HepG2 (cell line): ENCODE measurements at regions not wholly inside any gene's neighbourhood (a gene's known extent, or its start where the extent isn't known, plus 50 kb on each side); places are given as distances from the start of the nearest gene placed in this dataset.

ENCODE experiments used
- SP2 ChIP-seq: sonication (generic); formaldehyde crosslinking; IDR thresholded peaks from 2 replicates; pipeline ENCODE4 v1.5.1; 2020; ENCODE audit warnings: mild to moderate bottlenecking, missing genetic modification reagents
- TBL1XR1 ChIP-seq: fragments of 150-350 bp; IDR thresholded peaks from 2 replicates; pipeline ENCODE4 v1.6.1; 2014; ENCODE audit warnings: borderline replicate concordance, low read length; ENCODE audit not compliant: partially characterized antibody
- TFDP1 ChIP-seq: IDR thresholded peaks from 2 replicates; pipeline ENCODE4 v1.6.1; 2016; ENCODE audit warnings: missing compliant biosample characterization, missing genetic modification reagents, borderline replicate concordance
- TSC22D2 ChIP-seq: sonication (generic); formaldehyde crosslinking; IDR thresholded peaks from 2 replicates; pipeline ENCODE4 v1.5.1; 2020; ENCODE audit warnings: missing genetic modification reagents, mild to moderate bottlenecking, borderline replicate concordance
- WIZ ChIP-seq: sonication (generic); formaldehyde crosslinking; IDR thresholded peaks from 2 replicates; pipeline ENCODE4 v1.5.1; 2020; ENCODE audit warnings: mild to moderate bottlenecking, missing genetic modification reagents

- TF ChIP-seq TFDP1 (CRISPR knock-in tag) = no peak
- TF ChIP-seq SP2 (CRISPR knock-in tag) = no peak
- TF ChIP-seq TBL1XR1 = no peak
- no peak for TF ChIP-seq TSC22D2 (CRISPR knock-in tag)
- no peak for TF ChIP-seq WIZ (CRISPR knock-in tag)
Measured at GRCh38 chr18:4510160-4510559, 55.1 kb upstream of the DLGAP1 start (continued).
